Skeletal muscle satellite cell (primary cell): ENCODE measurements at regions not wholly inside any gene's neighbourhood (a gene's known extent, or its start where the extent isn't known, plus 50 kb on each side); places are given as distances from the start of the nearest gene placed in this dataset.

Experiments
- H3K27me3 ChIP-seq: 2 replicates; pipeline ENCODE4 v1.7.0; 2013; ENCODE audit warnings: low read length; ENCODE audit not compliant: control insufficient read depth, insufficient read depth
- H3K36me3 ChIP-seq: 2 replicates; pipeline ENCODE4 v1.7.0; 2013; ENCODE audit warnings: mild to moderate bottlenecking, control low read depth, low read length; ENCODE audit not compliant: insufficient read depth
- H3K4me1 ChIP-seq: 2 replicates; pipeline ENCODE4 v1.7.0; 2013; ENCODE audit warnings: low read length; ENCODE audit not compliant: control insufficient read depth, insufficient read depth
- H3K4me2 ChIP-seq: 2 replicates; pipeline ENCODE4 v1.7.0; 2013; ENCODE audit warnings: mild to moderate bottlenecking, low read length
- H3K4me3 ChIP-seq: 2 replicates; pipeline ENCODE4 v1.7.0; 2013; ENCODE audit warnings: low read length
- H3K9ac ChIP-seq: 2 replicates; pipeline ENCODE4 v1.7.0; 2013; ENCODE audit warnings: mild to moderate bottlenecking, low read depth, low read length, moderate library complexity
- H3K9me3 ChIP-seq: replicated peaks from 2 replicates; pipeline ENCODE4 v1.7.0; 2013; ENCODE audit warnings: mild to moderate bottlenecking, control low read depth, low read length

DNA sequence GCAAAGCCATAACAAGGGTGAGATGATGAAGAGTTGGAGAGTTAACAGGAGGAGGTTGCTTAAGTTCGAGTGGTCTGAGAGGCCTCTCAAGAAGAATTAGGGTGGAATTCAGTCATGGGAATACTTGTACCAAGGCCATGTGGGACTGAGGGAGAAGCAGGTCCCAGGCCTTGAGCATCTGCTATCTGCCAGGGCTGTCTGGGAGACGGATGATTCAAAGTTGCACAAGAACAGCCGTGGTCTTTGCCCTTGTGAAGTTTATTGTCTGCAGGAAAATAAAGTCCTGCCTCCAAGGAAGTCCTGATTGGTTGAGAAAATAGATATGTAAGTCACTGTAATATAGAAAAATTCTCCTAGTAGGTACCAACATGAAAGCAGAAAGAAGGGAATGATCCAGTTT, 178.8 kb upstream of the RFC3 start:
- Histone ChIP-seq H3K9me3 (no peaks in the 10 kb centered on the region), H3K4me3 (no peak overlapping the region), H3K4me2 (no peak overlapping the region), H3K36me3 (no peaks in the 10 kb centered on the region), H3K4me1 (peaks cover 53% of the 10 kb centered on the region), H3K9ac (no peak overlapping the region), H3K27me3 (no peaks in the 10 kb centered on the region)

GRCh38 chr13:33639626-33640080, 178.3 kb upstream of the RFC3 start:
- peaks cover 58% of the 10 kb centered on the region for H3K4me1 ChIP-seq
- H3K4me2 ChIP-seq = no peak overlapping the region
- H3K9me3 ChIP-seq = no peaks in the 10 kb centered on the region
- no peak overlapping the region for H3K9ac ChIP-seq
- H3K4me3 ChIP-seq = no peak overlapping the region
- no peaks in the 10 kb centered on the region for H3K27me3 ChIP-seq
- no peaks in the 10 kb centered on the region for H3K36me3 ChIP-seq

DNA sequence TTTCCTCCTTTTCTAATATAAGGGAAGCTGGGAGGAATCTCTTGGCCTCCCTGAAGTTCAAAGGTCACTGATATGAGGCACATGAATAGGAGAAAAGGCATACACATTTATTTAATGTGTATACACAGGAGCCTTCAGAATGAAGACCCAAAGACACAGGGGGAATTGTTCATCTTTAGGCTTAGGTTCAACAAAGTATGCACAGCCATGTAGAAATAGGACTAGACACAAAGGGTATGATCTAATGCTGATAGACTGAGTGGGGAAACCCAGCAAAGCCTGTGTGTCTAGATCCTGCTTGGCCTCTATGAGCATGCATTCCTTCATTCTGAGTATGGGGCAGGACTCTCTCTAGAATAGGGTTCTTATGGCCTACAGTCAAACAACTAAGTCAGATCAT, 177.1 kb upstream of the RFC3 start:
- H3K27me3 ChIP-seq = no peaks in the 10 kb centered on the region
- H3K9me3 ChIP-seq = no peaks in the 10 kb centered on the region
- H3K4me3 ChIP-seq = no peak overlapping the region
- no peaks in the 10 kb centered on the region for H3K36me3 ChIP-seq
- peaks cover 66% of the 10 kb centered on the region for H3K4me1 ChIP-seq
- H3K4me2 ChIP-seq = no peak overlapping the region
- H3K9ac ChIP-seq = no peak overlapping the region

- Histone ChIP-seq H3K36me3 (no peaks in the 10 kb centered on the region), H3K9ac (peak overlapping the region; percentile 30), H3K4me3 (no peak overlapping the region), H3K27me3 (no peaks in the 10 kb centered on the region), H3K4me2 (peak overlapping the region; percentile 52), H3K9me3 (no peaks in the 10 kb centered on the region), H3K4me1 (peaks cover 55% of the 10 kb centered on the region)
These were observed 175.4 kb upstream of the RFC3 start for GRCh38 chr13:33642374-33643065.

DNA sequence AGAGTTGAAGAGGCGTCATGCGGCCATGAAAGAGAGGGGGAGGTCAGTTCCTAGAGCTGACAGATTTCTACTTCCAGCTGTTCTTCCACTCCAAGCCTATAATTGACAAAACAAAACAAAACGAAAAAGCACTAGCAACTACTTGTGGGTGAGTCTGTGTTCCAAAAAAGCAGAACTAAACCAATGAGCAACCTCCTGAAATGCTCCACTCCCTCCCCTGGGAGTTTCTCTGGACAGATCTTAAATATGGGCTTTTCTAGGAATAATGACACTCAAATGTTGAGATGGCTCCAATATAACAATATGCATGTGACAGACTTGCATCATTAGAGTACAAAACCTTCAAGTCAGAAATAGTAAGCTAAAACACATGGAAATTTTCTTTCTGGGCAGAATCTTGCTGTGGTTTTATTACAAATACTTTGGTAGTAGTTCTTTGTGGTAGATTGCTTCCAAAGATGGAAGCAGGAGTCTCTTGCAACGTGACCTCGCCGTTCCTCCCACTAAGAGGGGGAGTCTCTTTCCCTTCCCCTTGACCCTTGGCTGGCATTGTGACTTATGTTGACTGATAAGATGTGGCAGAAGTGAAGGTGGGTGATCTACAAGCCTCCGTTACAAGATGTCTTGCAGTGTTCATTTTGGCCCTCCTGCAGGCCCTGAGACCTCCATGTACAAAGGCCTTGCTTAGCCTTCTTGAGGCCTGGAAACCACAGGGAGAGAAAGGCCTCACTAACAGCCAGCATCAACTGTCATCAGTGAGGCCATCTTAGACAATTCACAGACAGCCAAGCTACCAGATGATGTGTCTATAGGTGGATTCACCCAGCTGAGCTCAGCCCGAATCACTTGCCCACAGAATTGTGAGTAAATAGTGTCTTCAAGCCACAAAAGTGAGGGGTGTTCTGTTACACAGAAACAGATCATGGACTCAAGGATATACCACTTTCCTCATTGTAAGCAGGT, 173.1 kb upstream of the RFC3 start:
- no peaks in the 10 kb centered on the region for H3K9me3 ChIP-seq
- no peak overlapping the region for H3K4me2 ChIP-seq
- peaks cover 44% of the 10 kb centered on the region for H3K4me1 ChIP-seq
- H3K27me3 ChIP-seq = no peaks in the 10 kb centered on the region
- no peaks in the 10 kb centered on the region for H3K36me3 ChIP-seq
- no peak overlapping the region for H3K9ac ChIP-seq
- no peak overlapping the region for H3K4me3 ChIP-seq

GRCh38 chr13:33645591-33646554, 172.1 kb upstream of the RFC3 start:
- no peaks in the 10 kb centered on the region for H3K36me3 ChIP-seq
- no peak overlapping the region for H3K9ac ChIP-seq
- no peaks in the 10 kb centered on the region for H3K9me3 ChIP-seq
- H3K4me3 ChIP-seq = no peak overlapping the region
- no peaks in the 10 kb centered on the region for H3K27me3 ChIP-seq
- H3K4me2 ChIP-seq = no peak overlapping the region
- peaks cover 46% of the 10 kb centered on the region for H3K4me1 ChIP-seq

DNA sequence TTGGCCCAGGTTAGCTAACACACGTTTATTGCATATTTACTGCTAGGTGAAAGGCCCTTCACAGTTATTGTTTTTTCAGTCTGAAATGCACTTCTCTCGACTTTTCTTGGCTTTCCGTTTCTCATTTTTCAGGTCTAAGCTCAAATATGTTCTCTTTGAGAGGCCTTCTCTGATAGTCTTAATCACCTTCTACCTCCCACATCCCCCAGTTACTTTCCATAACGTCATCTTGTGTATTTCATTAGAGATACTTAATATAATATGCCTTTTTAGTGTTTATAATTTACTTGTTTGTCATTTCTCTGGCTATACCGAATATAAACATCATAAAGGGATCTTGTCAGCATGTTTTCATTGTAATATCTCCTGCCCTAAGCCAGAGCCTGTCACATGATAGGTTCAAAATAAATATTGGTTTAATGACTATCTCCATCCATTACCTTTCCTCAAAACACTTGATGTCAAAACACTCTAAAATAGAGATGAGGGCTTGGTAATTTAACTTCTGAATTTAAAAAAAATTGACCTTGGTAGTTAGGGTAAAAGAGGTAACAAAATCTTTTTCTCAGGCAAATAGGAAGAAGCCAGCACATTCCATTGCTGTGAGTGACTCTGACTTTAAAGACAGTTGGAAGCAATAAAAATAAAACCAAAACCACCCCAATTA, 168.6 kb upstream of the RFC3 start:
- H3K9ac ChIP-seq = no peak overlapping the region
- peak overlapping the region; percentile 41 for H3K4me2 ChIP-seq
- peaks cover 20% of the 10 kb centered on the region for H3K4me1 ChIP-seq
- no peaks in the 10 kb centered on the region for H3K9me3 ChIP-seq
- peaks cover 8% of the 10 kb centered on the region for H3K27me3 ChIP-seq
- H3K4me3 ChIP-seq = no peak overlapping the region
- no peaks in the 10 kb centered on the region for H3K36me3 ChIP-seq

- Histone ChIP-seq H3K36me3 (no peaks in the 10 kb centered on the region), H3K9ac (no peak overlapping the region), H3K4me2 (no peak overlapping the region), H3K4me3 (no peak overlapping the region), H3K27me3 (peaks cover 21% of the 10 kb centered on the region), H3K9me3 (no peaks in the 10 kb centered on the region), H3K4me1 (peaks cover 9% of the 10 kb centered on the region)
These were observed 166.2 kb upstream of the RFC3 start for GRCh38 chr13:33651766-33652165.

- Histone ChIP-seq H3K4me3 (no peak overlapping the region), H3K9ac (no peak overlapping the region), H3K27me3 (peaks cover 32% of the 10 kb centered on the region), H3K36me3 (no peaks in the 10 kb centered on the region), H3K4me1 (no peaks in the 10 kb centered on the region), H3K4me2 (no peak overlapping the region), H3K9me3 (no peaks in the 10 kb centered on the region)
These were observed 160.7 kb upstream of the RFC3 start for GRCh38 chr13:33657274-33657673.

DNA sequence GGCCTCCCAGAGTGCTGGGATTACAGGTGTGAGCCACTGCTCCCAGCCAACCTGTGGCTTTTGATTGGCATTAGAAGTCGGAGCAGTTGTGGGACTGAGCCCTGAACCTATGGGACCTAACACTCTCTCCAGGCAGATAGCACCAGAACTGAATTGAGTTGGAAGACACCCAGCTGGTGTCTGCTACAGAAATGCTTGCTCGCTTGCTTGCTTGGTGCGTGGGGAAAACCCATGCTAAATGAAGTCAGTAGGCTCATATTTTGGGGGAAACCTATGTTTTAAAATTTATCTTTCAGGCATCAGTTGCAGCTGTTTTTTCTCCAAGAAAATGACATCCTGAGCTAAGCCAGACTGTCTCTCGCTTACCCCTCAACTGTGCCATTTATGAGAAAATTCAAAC, 158.5 kb upstream of the RFC3 start:
- H3K27me3 ChIP-seq = peaks cover 27% of the 10 kb centered on the region
- no peak overlapping the region for H3K4me2 ChIP-seq
- no peak overlapping the region for H3K4me3 ChIP-seq
- no peak overlapping the region for H3K9ac ChIP-seq
- H3K4me1 ChIP-seq = no peaks in the 10 kb centered on the region
- no peaks in the 10 kb centered on the region for H3K9me3 ChIP-seq
- no peaks in the 10 kb centered on the region for H3K36me3 ChIP-seq
